ENCODE measurements at regions not wholly inside any gene's neighbourhood (a gene's known extent, or its start where the extent isn't known, plus 50 kb on each side); places are given as distances from the start of the nearest gene placed in this dataset.

GRCh38 chr3:181354140-181354539 is 357.6 kb upstream of the SOX2 start:
- Histone ChIP-seq H3K4me1 (ENCODE audit: low read depth, poor library complexity, severe bottlenecking) (no peaks in the 10 kb centered on the region), H3K27ac (no peak overlapping the region), H2AFZ (ENCODE audit: low read depth) (no peak overlapping the region), H3K36me3 (ENCODE audit: insufficient read depth) (no peaks in the 10 kb centered on the region), H3K9ac (no peak overlapping the region), H3K4me2 (no peak overlapping the region), H3K27me3 (ENCODE audit: insufficient read depth, low read depth) (no peaks in the 10 kb centered on the region), H3K79me2 (ENCODE audit: insufficient read depth, low read depth) (no peaks in the 10 kb centered on the region), H3K4me3 (IDR thresholded peaks at IDR 0.05; ENCODE audit: insufficient read depth, low read depth, low read length) (no peak overlapping the region), H4K20me1 (ENCODE audit: insufficient read depth) (no peaks in the 10 kb centered on the region)
- 0 out of 2 replicates have a peak, but pooled peaks have one; percentile 20 for TF ChIP-seq CTCF (conservative IDR thresholded peaks at IDR 0.05; ENCODE audit: low read depth, low read length)

GRCh38 chr3:181344331-181344730 is 354.8 kb upstream of the DNAJC19 start:
- TF ChIP-seq CTCF (conservative IDR thresholded peaks at IDR 0.05; ENCODE audit: low read depth, low read length) = no peak
- Histone ChIP-seq H3K4me1 (ENCODE audit: low read depth, poor library complexity, severe bottlenecking) (no peaks in the 10 kb centered on the region), H3K27me3 (ENCODE audit: insufficient read depth, low read depth) (no peaks in the 10 kb centered on the region), H3K4me3 (IDR thresholded peaks at IDR 0.05; ENCODE audit: insufficient read depth, low read depth, low read length) (no peak overlapping the region), H3K79me2 (ENCODE audit: insufficient read depth, low read depth) (no peaks in the 10 kb centered on the region), H4K20me1 (ENCODE audit: insufficient read depth) (no peaks in the 10 kb centered on the region), H3K9ac (no peak overlapping the region), H3K27ac (no peak overlapping the region), H2AFZ (ENCODE audit: low read depth) (no peak overlapping the region), H3K36me3 (ENCODE audit: insufficient read depth) (no peaks in the 10 kb centered on the region), H3K4me2 (no peak overlapping the region)

DNA sequence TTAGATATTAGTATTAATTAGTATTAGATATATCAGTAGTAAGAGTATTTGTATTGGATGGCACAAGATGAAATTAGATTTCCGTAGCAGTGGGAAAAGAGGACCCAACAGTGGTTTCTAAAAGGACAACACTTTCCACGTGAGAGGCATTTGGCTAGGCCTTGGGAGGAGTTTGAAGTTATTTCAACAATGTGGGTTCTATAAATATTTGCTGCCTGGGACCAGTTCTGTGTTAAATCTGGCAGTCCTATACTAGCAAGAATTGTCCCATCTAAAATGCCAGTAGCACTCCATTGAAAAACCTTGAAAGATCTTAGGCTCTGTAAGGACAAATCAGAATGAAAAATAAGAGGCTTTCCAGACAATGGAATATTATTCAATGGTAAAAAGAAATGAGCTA is 347.1 kb upstream of the DNAJC19 start:
- Histone ChIP-seq H3K9ac (no peak overlapping the region), H3K4me2 (no peak overlapping the region), H3K4me1 (ENCODE audit: low read depth, poor library complexity, severe bottlenecking) (no peaks in the 10 kb centered on the region), H3K4me3 (IDR thresholded peaks at IDR 0.05; ENCODE audit: insufficient read depth, low read depth, low read length) (no peak overlapping the region), H3K79me2 (ENCODE audit: insufficient read depth, low read depth) (no peaks in the 10 kb centered on the region), H2AFZ (ENCODE audit: low read depth) (no peak overlapping the region), H3K36me3 (ENCODE audit: insufficient read depth) (no peaks in the 10 kb centered on the region), H4K20me1 (ENCODE audit: insufficient read depth) (no peaks in the 10 kb centered on the region), H3K27me3 (ENCODE audit: insufficient read depth, low read depth) (no peaks in the 10 kb centered on the region), H3K27ac (no peak overlapping the region)
- TF ChIP-seq CTCF (conservative IDR thresholded peaks at IDR 0.05; ENCODE audit: low read depth, low read length) = no peak

GRCh38 chr3:181333394-181333793 is 343.9 kb upstream of the DNAJC19 start:
- Histone ChIP-seq H3K4me1 (ENCODE audit: low read depth, poor library complexity, severe bottlenecking) (no peaks in the 10 kb centered on the region), H3K36me3 (ENCODE audit: insufficient read depth) (no peaks in the 10 kb centered on the region), H3K27ac (no peak overlapping the region), H3K9ac (no peak overlapping the region), H3K79me2 (ENCODE audit: insufficient read depth, low read depth) (no peaks in the 10 kb centered on the region), H3K4me2 (no peak overlapping the region), H3K27me3 (ENCODE audit: insufficient read depth, low read depth) (no peaks in the 10 kb centered on the region), H2AFZ (ENCODE audit: low read depth) (no peak overlapping the region), H3K4me3 (IDR thresholded peaks at IDR 0.05; ENCODE audit: insufficient read depth, low read depth, low read length) (no peak overlapping the region), H4K20me1 (ENCODE audit: insufficient read depth) (no peaks in the 10 kb centered on the region)
- TF ChIP-seq CTCF (conservative IDR thresholded peaks at IDR 0.05; ENCODE audit: low read depth, low read length) = no peak
